ENCODE measurements at regions not wholly inside any gene's neighbourhood (a gene's known extent, or its start where the extent isn't known, plus 50 kb on each side); places are given as distances from the start of the nearest gene placed in this dataset.
A peak's percentile ranks its signal among the peaks of the same experiment; 100 is the strongest.

- H3K36me3 ChIP-seq (replicated peaks in 1 of 2), result no peaks in the 10 kb centered on the region
- no peak for DNase-seq
- 58 to 71% (median 68%) methylated on average over 9 to 26 of the region's 26 CpGs for WGBS, 4 donors
- no peaks in the 10 kb centered on the region for H3K27me3 ChIP-seq
- intact Hi-C loops (cut with DNase I), result loop anchor here in 1 of 2 donors (10.0 kb wide), 1 partner anchor 60 kb away; no protein-coding TSS in a partner anchor
- peaks cover 50 to 70% of the 10 kb centered on the region in 2 donors for H3K4me1 ChIP-seq (replicated peaks in 1 of 2)
- peak overlapping the region in 4 of 5 donors; percentile 67 to 89 (median 77) for H3K27ac ChIP-seq
- H3K4me3 ChIP-seq, result no peak overlapping the region
- no peaks in the 10 kb centered on the region for H3K9me3 ChIP-seq (replicated peaks in 1 of 3)
- no peak for TF ChIP-seq POLR2A (IDR thresholded peaks at IDR 0.05)
- TF ChIP-seq, protein P1, sequence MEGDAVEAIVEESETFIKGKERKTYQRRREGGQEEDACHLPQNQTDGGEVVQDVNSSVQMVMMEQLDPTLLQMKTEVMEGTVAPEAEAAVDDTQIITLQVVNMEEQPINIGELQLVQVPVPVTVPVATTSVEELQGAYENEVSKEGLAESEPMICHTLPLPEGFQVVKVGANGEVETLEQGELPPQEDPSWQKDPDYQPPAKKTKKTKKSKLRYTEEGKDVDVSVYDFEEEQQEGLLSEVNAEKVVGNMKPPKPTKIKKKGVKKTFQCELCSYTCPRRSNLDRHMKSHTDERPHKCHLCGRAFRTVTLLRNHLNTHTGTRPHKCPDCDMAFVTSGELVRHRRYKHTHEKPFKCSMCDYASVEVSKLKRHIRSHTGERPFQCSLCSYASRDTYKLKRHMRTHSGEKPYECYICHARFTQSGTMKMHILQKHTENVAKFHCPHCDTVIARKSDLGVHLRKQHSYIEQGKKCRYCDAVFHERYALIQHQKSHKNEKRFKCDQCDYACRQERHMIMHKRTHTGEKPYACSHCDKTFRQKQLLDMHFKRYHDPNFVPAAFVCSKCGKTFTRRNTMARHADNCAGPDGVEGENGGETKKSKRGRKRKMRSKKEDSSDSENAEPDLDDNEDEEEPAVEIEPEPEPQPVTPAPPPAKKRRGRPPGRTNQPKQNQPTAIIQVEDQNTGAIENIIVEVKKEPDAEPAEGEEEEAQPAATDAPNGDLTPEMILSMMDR (IDR thresholded peaks at IDR 0.05), result no peak
Measured at GRCh38 chr16:85174871-85175723, 62.8 kb upstream of the CIBAR2 start.

GRCh38 chr16:85175724-85176233, 63.5 kb upstream of the CIBAR2 start:
- no peak for DNase-seq
- Histone ChIP-seq H3K4me1 (replicated peaks in 1 of 2) (peaks cover 45 to 66% of the 10 kb centered on the region in 2 donors), H3K27me3 (no peaks in the 10 kb centered on the region), H3K36me3 (replicated peaks in 1 of 2) (no peaks in the 10 kb centered on the region), H3K4me3 (no peak overlapping the region), H3K9me3 (replicated peaks in 1 of 3) (no peaks in the 10 kb centered on the region), H3K27ac (peak overlapping the region in 2 of 5 donors; percentile 26 to 89)
- WGBS, 4 donors, result 56 to 62% (median 59%) methylated on average over 9 to 10 of the region's 10 CpGs
- no peak for TF ChIP-seq POLR2A (IDR thresholded peaks at IDR 0.05)
- intact Hi-C loops (cut with DNase I), result loop anchor here in 1 of 2 donors (10.0 kb wide), 1 partner anchor 59 kb away; no protein-coding TSS in a partner anchor

DNA sequence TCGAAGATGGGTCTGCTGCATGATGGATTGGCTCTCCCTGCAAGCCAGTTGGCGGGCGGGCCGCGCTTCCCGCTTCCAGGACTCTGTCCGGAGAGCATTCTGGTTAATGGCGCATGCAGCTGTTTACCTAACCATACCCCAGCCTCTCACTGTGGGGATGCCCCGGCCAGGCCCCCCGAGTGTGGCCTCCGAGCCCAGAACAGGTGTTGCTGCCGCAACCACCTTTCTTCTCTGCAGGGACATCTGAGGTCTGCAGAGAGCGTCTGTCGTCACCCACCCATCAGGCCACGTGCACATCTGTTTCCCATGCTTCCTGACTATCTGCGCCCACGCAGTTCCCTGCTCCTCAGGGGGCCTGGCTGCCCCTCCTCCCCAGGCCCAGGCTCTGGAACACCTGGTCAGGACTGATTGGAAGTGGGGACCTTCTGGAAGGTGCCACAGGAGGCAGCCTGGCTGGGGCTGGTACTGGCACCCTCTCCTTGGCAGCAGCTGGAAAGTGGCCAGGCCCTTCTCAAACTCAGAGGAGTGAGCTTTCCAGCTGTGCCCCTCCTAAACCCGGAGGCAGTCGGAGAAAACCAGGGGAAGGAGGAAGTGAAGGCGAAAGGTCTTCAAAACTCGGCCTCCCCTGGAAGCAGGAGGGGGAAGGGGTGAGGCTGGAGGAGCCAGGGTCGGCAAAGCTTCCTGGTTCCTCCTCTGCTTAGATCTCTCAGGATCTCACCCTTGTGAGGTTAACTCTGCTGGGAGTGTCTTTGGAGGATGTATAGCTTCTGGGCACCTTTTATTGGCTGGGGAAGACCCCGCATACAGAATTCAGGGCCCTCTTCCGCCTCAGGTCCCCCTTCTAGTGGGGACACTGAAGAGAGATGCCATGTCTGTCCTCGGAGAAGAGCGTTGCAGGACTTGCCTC, 64.5 kb upstream of the CIBAR2 start:
- no peak for DNase-seq
- Histone ChIP-seq H3K9me3 (replicated peaks in 1 of 3) (no peaks in the 10 kb centered on the region), H3K36me3 (replicated peaks in 1 of 2) (no peaks in the 10 kb centered on the region), H3K4me1 (replicated peaks in 1 of 2) (peaks cover 45 to 66% of the 10 kb centered on the region in 2 donors), H3K4me3 (no peak overlapping the region), H3K27me3 (no peaks in the 10 kb centered on the region), H3K27ac (peak overlapping the region in 1 of 5 donors; percentile 14)
- intact Hi-C loops (cut with DNase I), result loop anchor here in 1 of 2 donors (10.0 kb wide), 1 partner anchor 58 kb away; no protein-coding TSS in a partner anchor
- TF ChIP-seq, protein P1 (IDR thresholded peaks at IDR 0.05), result no peak
- no peak for TF ChIP-seq POLR2A (IDR thresholded peaks at IDR 0.05)
- WGBS, 4 donors, result 56 to 71% (median 67%) methylated on average over 13 to 26 of the region's 26 CpGs

- Histone ChIP-seq H3K9me3 (replicated peaks in 1 of 3) (no peaks in the 10 kb centered on the region), H3K27ac (no peak overlapping the region), H3K4me3 (no peak overlapping the region), H3K27me3 (no peaks in the 10 kb centered on the region), H3K4me1 (replicated peaks in 1 of 2) (peaks cover 45 to 66% of the 10 kb centered on the region in 2 donors), H3K36me3 (replicated peaks in 1 of 2) (no peaks in the 10 kb centered on the region)
- intact Hi-C loops (cut with DNase I), result loop anchor here in 1 of 2 donors (10.0 kb wide), 1 partner anchor 57 kb away; no protein-coding TSS in a partner anchor
- TF ChIP-seq POLR2A (IDR thresholded peaks at IDR 0.05), result no peak
- TF ChIP-seq, protein P1 (IDR thresholded peaks at IDR 0.05), result no peak
- WGBS, 4 donors, result 60 to 70% (median 61%) methylated on average over 4 to 10 of the region's 10 CpGs
- DNase-seq, result no peak
Measured at GRCh38 chr16:85177448-85177846, 65.2 kb upstream of the CIBAR2 start.
